K562 (cell line): ENCODE measurements at regions not wholly inside any gene's neighbourhood (a gene's known extent, or its start where the extent isn't known, plus 50 kb on each side); places are given as distances from the start of the nearest gene placed in this dataset.

ENCODE experiments used
- HOXB6 ChIP-seq: fragments of 250-450 bp; sonication (Bioruptor Pico); IDR thresholded peaks from 2 replicates; pipeline ENCODE4 v1.5.1; 2022; ENCODE audit warnings: mild to moderate bottlenecking, borderline replicate concordance
- IFI16 ChIP-seq: fragments of 250-450 bp; sonication (Bioruptor Pico); IDR thresholded peaks from 2 replicates; pipeline ENCODE4 v2.1.2; 2022; ENCODE audit warnings: mild to moderate bottlenecking, inconsistent platforms
- LCOR ChIP-seq: sonication (generic); formaldehyde crosslinking; IDR thresholded peaks from 2 replicates; pipeline ENCODE4 v1.8.0; 2022; ENCODE audit warnings: mild to moderate bottlenecking, missing genetic modification reagents
- MYBL2 ChIP-seq, 2 experiments: fragments of 450-650 bp in 1 of 2; sonication (generic) in 1 of 2; formaldehyde crosslinking in 1 of 2; IDR thresholded peaks; 2 replicates each; pipeline versions ENCODE4 v1.6.1 to v1.8.1; 2017 to 2022; ENCODE audit warnings: borderline replicate concordance in 1 of 2, inconsistent platforms in 1 of 2, low read depth in 1 of 2, mild to moderate bottlenecking in 1 of 2, missing genetic modification reagents in 1 of 2, moderate library complexity in 1 of 2
- NKRF ChIP-seq: fragments of 450-650 bp; IDR thresholded peaks from 2 replicates; pipeline ENCODE4 v1.6.1; 2016; ENCODE audit warnings: borderline replicate concordance
- PATZ1 ChIP-seq: fragments of 250-450 bp; sonication (Bioruptor Pico); IDR thresholded peaks from 2 replicates; pipeline ENCODE4 v1.5.0; 2020; ENCODE audit warnings: mild to moderate bottlenecking, borderline replicate concordance
- POLR3A ChIP-seq: IDR thresholded peaks from 2 replicates; pipeline ENCODE4 v1.6.1; 2011; ENCODE audit warnings: borderline replicate concordance, mild to moderate bottlenecking, moderate library complexity; ENCODE audit not compliant: insufficient read length, insufficient read depth; ENCODE audit errors: extremely low read depth
- RHOXF2B ChIP-seq: fragments of 250-450 bp; sonication (Bioruptor Pico); conservative IDR thresholded peaks from 2 replicates; pipeline ENCODE4 v1.5.1; 2021
- SAFB2 ChIP-seq: fragments of 200-400 bp; formaldehyde crosslinking; IDR thresholded peaks from 2 replicates; pipeline ENCODE4 v1.6.1; 2018; ENCODE audit warnings: borderline replicate concordance, low read length, low read depth, moderate library complexity; ENCODE audit not compliant: severe bottlenecking
- THRAP3 ChIP-seq: fragments of 450-650 bp; IDR thresholded peaks from 2 replicates; pipeline ENCODE4 v1.6.1; 2016; ENCODE audit warnings: mild to moderate bottlenecking, inconsistent platforms, borderline replicate concordance
- TRIM24 ChIP-seq, 2 experiments: fragments of 450-650 bp; IDR thresholded peaks; 2 replicates each; pipeline ENCODE4 v1.6.1; 2016
- ZNF696 ChIP-seq: fragments of 250-450 bp; sonication (Bioruptor Pico); conservative IDR thresholded peaks from 2 replicates; pipeline ENCODE4 v1.4.0; 2020; ENCODE audit warnings: mild to moderate bottlenecking, moderate library complexity
- TF ChIP-seq, protein P1 (sequence below): fragments of 450-650 bp; formaldehyde crosslinking; conservative IDR thresholded peaks from 2 replicates; pipeline ENCODE4 v1.4.0; 2022; ENCODE audit warnings: mild to moderate bottlenecking, missing genetic modification characterization
- TF ChIP-seq, protein P2 (sequence below): fragments of 200-400 bp; formaldehyde crosslinking; IDR thresholded peaks from 2 replicates; pipeline ENCODE4 v1.6.1; 2017; ENCODE audit warnings: mild to moderate bottlenecking, low read depth, low read length, moderate library complexity

DNA sequence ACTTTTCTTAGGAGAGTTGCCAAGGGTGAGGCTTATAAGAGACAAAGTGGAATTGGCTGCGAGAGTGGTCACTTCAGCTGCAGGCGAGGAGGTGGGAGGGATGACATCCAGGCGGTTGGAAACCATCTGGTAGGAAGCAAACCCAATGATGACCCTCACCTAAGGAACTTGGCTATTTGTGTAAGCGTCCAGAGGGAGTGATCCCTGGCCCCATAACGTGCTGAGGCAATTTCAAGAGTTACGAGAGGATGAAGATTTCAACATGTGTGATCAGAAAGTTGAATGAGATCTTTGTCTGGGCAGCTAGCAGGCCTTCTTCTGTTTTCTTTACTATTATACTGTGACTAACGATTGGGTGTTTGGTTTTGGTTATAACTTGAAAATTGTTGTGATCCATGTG is 102.7 kb upstream of the VANGL1 start (continued):
- TF ChIP-seq, protein P1, sequence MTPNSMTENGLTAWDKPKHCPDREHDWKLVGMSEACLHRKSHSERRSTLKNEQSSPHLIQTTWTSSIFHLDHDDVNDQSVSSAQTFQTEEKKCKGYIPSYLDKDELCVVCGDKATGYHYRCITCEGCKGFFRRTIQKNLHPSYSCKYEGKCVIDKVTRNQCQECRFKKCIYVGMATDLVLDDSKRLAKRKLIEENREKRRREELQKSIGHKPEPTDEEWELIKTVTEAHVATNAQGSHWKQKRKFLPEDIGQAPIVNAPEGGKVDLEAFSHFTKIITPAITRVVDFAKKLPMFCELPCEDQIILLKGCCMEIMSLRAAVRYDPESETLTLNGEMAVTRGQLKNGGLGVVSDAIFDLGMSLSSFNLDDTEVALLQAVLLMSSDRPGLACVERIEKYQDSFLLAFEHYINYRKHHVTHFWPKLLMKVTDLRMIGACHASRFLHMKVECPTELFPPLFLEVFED (CRISPR knock-in tag): no peak
- TF ChIP-seq ZNF696 (CRISPR knock-in tag): no peak
- no peak for TF ChIP-seq IFI16
- no peak for TF ChIP-seq PATZ1
- TF ChIP-seq, protein P2, sequence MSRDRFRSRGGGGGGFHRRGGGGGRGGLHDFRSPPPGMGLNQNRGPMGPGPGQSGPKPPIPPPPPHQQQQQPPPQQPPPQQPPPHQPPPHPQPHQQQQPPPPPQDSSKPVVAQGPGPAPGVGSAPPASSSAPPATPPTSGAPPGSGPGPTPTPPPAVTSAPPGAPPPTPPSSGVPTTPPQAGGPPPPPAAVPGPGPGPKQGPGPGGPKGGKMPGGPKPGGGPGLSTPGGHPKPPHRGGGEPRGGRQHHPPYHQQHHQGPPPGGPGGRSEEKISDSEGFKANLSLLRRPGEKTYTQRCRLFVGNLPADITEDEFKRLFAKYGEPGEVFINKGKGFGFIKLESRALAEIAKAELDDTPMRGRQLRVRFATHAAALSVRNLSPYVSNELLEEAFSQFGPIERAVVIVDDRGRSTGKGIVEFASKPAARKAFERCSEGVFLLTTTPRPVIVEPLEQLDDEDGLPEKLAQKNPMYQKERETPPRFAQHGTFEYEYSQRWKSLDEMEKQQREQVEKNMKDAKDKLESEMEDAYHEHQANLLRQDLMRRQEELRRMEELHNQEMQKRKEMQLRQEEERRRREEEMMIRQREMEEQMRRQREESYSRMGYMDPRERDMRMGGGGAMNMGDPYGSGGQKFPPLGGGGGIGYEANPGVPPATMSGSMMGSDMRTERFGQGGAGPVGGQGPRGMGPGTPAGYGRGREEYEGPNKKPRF: no peak
- no peak for TF ChIP-seq SAFB2
- TF ChIP-seq HOXB6 (CRISPR knock-in tag): no peak
- TF ChIP-seq NKRF: no peak
- TF ChIP-seq MYBL2 (IDR thresholded peaks at IDR 0.05; ENCODE audit: low read depth): no peak
- TF ChIP-seq MYBL2 (CRISPR knock-in tag; IDR thresholded peaks at IDR 0.05; ENCODE audit: borderline replicate concordance): no peak
- no peak for TF ChIP-seq LCOR
- TF ChIP-seq POLR3A: no peak
- TF ChIP-seq RHOXF2B (CRISPR knock-in tag): no peak
- no peak for TF ChIP-seq TRIM24 (IDR thresholded peaks at IDR 0.05)
- TF ChIP-seq THRAP3: no peak
- TF ChIP-seq, all 486 proteins: peak for 0
